Gastroesophageal sphincter (tissue), 3 donors: ENCODE measurements at regions not wholly inside any gene's neighbourhood (a gene's known extent, or its start where the extent isn't known, plus 50 kb on each side); places are given as distances from the start of the nearest gene placed in this dataset.

Source experiments
- CTCF ChIP-seq, 4 experiments: fragments of 200-600 bp in 2 of 4; fragments of 450-650 bp in 2 of 4; sonication (generic) in 1 of 4; IDR thresholded peaks; one replicate each; pipeline ENCODE4 v1.5.1; 2017 to 2019; ENCODE audit warnings: antibody characterized with exemption in 4 of 4, mild to moderate bottlenecking in 2 of 4, moderate library complexity in 2 of 4
- POLR2A ChIP-seq, 2 donors: fragments of 450-650 bp; IDR thresholded peaks; one replicate each; pipeline ENCODE4 v1.6.1; 2017; ENCODE audit warnings: antibody characterized with exemption in 2 of 2, mild to moderate bottlenecking in 2 of 2, moderate library complexity in 1 of 2
- POLR2AphosphoS5 ChIP-seq: sonication (generic); formaldehyde crosslinking; IDR thresholded peaks from one replicate; pipeline ENCODE4 v1.6.1; 2017; ENCODE audit warnings: antibody characterized with exemption

- TF ChIP-seq CTCF (IDR thresholded peaks at IDR 0.05) (no peak), POLR2AphosphoS5 (no peak), POLR2A (IDR thresholded peaks at IDR 0.05) (no peak)
Measured at GRCh38 chr3:181533811-181534210, 177.9 kb upstream of the SOX2 start.
